22Rv1 (cell line): ENCODE measurements at regions not wholly inside any gene's neighbourhood (a gene's known extent, or its start where the extent isn't known, plus 50 kb on each side); places are given as distances from the start of the nearest gene placed in this dataset.

Experiments used
- ZFX ChIP-seq: fragments of 450-650 bp; IDR thresholded peaks from 2 replicates; pipeline ENCODE4 v1.6.1; 2017; ENCODE audit warnings: antibody characterized with exemption, borderline replicate concordance
- TF ChIP-seq, protein P1 (sequence below): fragments of 450-650 bp; IDR thresholded peaks from 2 replicates; pipeline ENCODE4 v1.5.1; 2017; ENCODE audit warnings: mild to moderate bottlenecking

DNA sequence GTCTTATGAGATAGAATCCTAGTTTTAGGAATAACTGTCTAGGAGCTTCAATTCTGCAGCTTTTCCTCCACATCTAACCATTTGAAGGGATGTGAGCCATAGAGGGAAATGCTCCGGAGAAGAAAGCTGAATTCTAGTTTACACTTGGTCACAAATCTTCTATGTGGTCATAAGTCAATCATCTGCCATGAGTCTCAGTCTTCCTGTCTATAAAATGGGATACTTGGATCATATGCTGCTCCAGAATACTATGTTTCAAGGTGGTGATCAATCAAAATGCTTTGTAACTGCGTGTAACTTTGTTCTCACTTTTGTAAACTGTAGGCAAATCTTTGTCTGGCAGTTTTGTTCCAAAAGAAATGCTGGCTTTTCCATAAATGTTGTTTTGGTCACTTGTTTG is 152.0 kb upstream of the SV2C start:
- TF ChIP-seq, protein P1, sequence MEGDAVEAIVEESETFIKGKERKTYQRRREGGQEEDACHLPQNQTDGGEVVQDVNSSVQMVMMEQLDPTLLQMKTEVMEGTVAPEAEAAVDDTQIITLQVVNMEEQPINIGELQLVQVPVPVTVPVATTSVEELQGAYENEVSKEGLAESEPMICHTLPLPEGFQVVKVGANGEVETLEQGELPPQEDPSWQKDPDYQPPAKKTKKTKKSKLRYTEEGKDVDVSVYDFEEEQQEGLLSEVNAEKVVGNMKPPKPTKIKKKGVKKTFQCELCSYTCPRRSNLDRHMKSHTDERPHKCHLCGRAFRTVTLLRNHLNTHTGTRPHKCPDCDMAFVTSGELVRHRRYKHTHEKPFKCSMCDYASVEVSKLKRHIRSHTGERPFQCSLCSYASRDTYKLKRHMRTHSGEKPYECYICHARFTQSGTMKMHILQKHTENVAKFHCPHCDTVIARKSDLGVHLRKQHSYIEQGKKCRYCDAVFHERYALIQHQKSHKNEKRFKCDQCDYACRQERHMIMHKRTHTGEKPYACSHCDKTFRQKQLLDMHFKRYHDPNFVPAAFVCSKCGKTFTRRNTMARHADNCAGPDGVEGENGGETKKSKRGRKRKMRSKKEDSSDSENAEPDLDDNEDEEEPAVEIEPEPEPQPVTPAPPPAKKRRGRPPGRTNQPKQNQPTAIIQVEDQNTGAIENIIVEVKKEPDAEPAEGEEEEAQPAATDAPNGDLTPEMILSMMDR = no peak
- no peak for TF ChIP-seq ZFX
